H9 (cell line): ENCODE measurements at regions not wholly inside any gene's neighbourhood (a gene's known extent, or its start where the extent isn't known, plus 50 kb on each side); places are given as distances from the start of the nearest gene placed in this dataset.

ENCODE experiments used
- DNase-seq: peaks from one replicate; pipeline ENCODE4 v3.0.0-alpha.2; 2017
- H2AFZ ChIP-seq: one replicate; pipeline ENCODE4 v1.6.1; 2013; ENCODE audit warnings: mild to moderate bottlenecking, low read length, control low read depth, moderate library complexity
- H2AK5ac ChIP-seq: 2 replicates; pipeline ENCODE4 v1.6.1; 2013; ENCODE audit warnings: low read length, control low read depth, mixed read lengths; ENCODE audit not compliant: insufficient read length
- H2BK120ac ChIP-seq: one replicate; pipeline ENCODE4 v1.6.1; 2013; ENCODE audit warnings: low read depth, mild to moderate bottlenecking, low read length, control low read depth, inconsistent platforms; ENCODE audit not compliant: poor library complexity, severe bottlenecking
- H2BK12ac ChIP-seq: 2 replicates; pipeline ENCODE4 v1.6.1; 2013; ENCODE audit warnings: low read length, control low read depth, mixed read lengths, low read depth; ENCODE audit not compliant: insufficient read length
- H2BK15ac ChIP-seq: 2 replicates; pipeline ENCODE4 v1.6.1; 2013; ENCODE audit warnings: low read depth, low read length, control low read depth
- H2BK20ac ChIP-seq: one replicate; pipeline ENCODE4 v1.6.1; 2013; ENCODE audit warnings: low read depth, mild to moderate bottlenecking, low read length, control low read depth, inconsistent platforms; ENCODE audit not compliant: poor library complexity, severe bottlenecking
- H2BK5ac ChIP-seq: 2 replicates; pipeline ENCODE4 v1.6.1; 2013; ENCODE audit warnings: low read length, control low read depth, mixed read lengths; ENCODE audit not compliant: insufficient read length
- H3K14ac ChIP-seq: 2 replicates; pipeline ENCODE4 v1.6.1; 2013; ENCODE audit warnings: low read length, control low read depth; ENCODE audit not compliant: insufficient read depth
- H3K18ac ChIP-seq: 2 replicates; pipeline ENCODE4 v1.6.1; 2013; ENCODE audit warnings: low read depth, mild to moderate bottlenecking, mixed read lengths, low read length, control low read depth; ENCODE audit not compliant: insufficient read length
- H3K23ac ChIP-seq: 2 replicates; pipeline ENCODE4 v1.6.1; 2013; ENCODE audit warnings: low read length, control low read depth, mixed read lengths, low read depth; ENCODE audit not compliant: insufficient read length
- H3K23me2 ChIP-seq: 2 replicates; pipeline ENCODE4 v1.6.1; 2013; ENCODE audit warnings: low read depth, mild to moderate bottlenecking, mixed read lengths, low read length, control low read depth; ENCODE audit not compliant: insufficient read length, poor library complexity, severe bottlenecking
- H3K27ac ChIP-seq: 2 replicates; pipeline ENCODE4 v1.5.1; 2013; ENCODE audit warnings: low read length, control low read depth, mixed read lengths, low read depth; ENCODE audit not compliant: insufficient read length
- H3K27me3 ChIP-seq: 2 replicates; pipeline ENCODE4 v1.6.1; 2013; ENCODE audit warnings: low read length, control low read depth, inconsistent platforms; ENCODE audit not compliant: insufficient read depth
- H3K4ac ChIP-seq: 2 replicates; pipeline ENCODE4 v1.6.1; 2013; ENCODE audit warnings: low read depth, mild to moderate bottlenecking, control low read depth, inconsistent platforms, low read length, moderate library complexity
- H3K4me1 ChIP-seq: 2 replicates; pipeline ENCODE4 v1.6.1; 2013; ENCODE audit warnings: low read length, control low read depth, inconsistent platforms; ENCODE audit not compliant: insufficient read depth
- H3K4me2 ChIP-seq: 2 replicates; pipeline ENCODE4 v1.6.1; 2013; ENCODE audit warnings: low read length, control low read depth, mixed read lengths; ENCODE audit not compliant: insufficient read length, insufficient read depth
- H3K56ac ChIP-seq: 2 replicates; pipeline ENCODE4 v1.6.1; 2013; ENCODE audit warnings: low read depth, mild to moderate bottlenecking, mixed read lengths, low read length, control low read depth; ENCODE audit not compliant: insufficient read length
- H3K79me1 ChIP-seq: 2 replicates; pipeline ENCODE4 v1.6.1; 2013; ENCODE audit warnings: low read depth, mild to moderate bottlenecking, moderate library complexity, low read length, control low read depth, inconsistent platforms; ENCODE audit not compliant: insufficient read depth, poor library complexity, severe bottlenecking
- H3K79me2 ChIP-seq: 2 replicates; pipeline ENCODE4 v1.6.1; 2013; ENCODE audit warnings: low read length, control low read depth, inconsistent platforms; ENCODE audit not compliant: insufficient read depth
- H3K9ac ChIP-seq: 2 replicates; pipeline ENCODE4 v1.6.1; 2013; ENCODE audit warnings: low read length, control low read depth, mixed read lengths; ENCODE audit not compliant: insufficient read length; ENCODE audit errors: extremely low read depth
- H3K9me3 ChIP-seq: one replicate; pipeline ENCODE4 v1.6.1; 2013; ENCODE audit warnings: low read depth, low read length, inconsistent platforms; ENCODE audit not compliant: control insufficient read depth
- H3T11ph ChIP-seq: one replicate; pipeline ENCODE4 v1.6.1; 2013; ENCODE audit warnings: mild to moderate bottlenecking, low read length, control low read depth, inconsistent platforms
- H4K20me1 ChIP-seq: one replicate; pipeline ENCODE4 v1.6.1; 2013; ENCODE audit not compliant: control insufficient read depth, insufficient read length, insufficient read depth
- H4K5ac ChIP-seq: 2 replicates; pipeline ENCODE4 v1.6.1; 2013; ENCODE audit warnings: low read depth, mild to moderate bottlenecking, mixed read lengths, low read length, control low read depth; ENCODE audit not compliant: insufficient read length
- H4K8ac ChIP-seq: replicated peaks from 2 replicates; pipeline ENCODE4 v1.6.1; 2013; ENCODE audit warnings: low read length, control low read depth, mixed read lengths, low read depth; ENCODE audit not compliant: insufficient read length
- H4K91ac ChIP-seq: 2 replicates; pipeline ENCODE4 v1.6.1; 2013; ENCODE audit warnings: low read depth, mild to moderate bottlenecking, moderate library complexity, mixed read lengths, low read length, control low read depth; ENCODE audit not compliant: insufficient read length
- H3K27ac Mint-ChIP-seq, 3 experiments: 2 replicates in 2 of 3; 3 replicates in 1 of 3; pipeline ENCODE4 v1.8.0; 2020 to 2021; ENCODE audit warnings: mixed read lengths in 3 of 3, mild to moderate bottlenecking in 1 of 3, moderate library complexity in 1 of 3
- H3K27me3 Mint-ChIP-seq: 2 replicates; pipeline ENCODE4 v1.8.0; 2021; ENCODE audit warnings: low read depth, mild to moderate bottlenecking, moderate library complexity, mixed read lengths
- H3K36me3 Mint-ChIP-seq, 3 experiments: 2 replicates in 2 of 3; 3 replicates in 1 of 3; pipeline ENCODE4 v1.8.0; 2020 to 2021; ENCODE audit warnings: low read depth in 3 of 3, mixed read lengths in 3 of 3; ENCODE audit not compliant: insufficient read depth in 1 of 3
- H3K4me1 Mint-ChIP-seq, 2 experiments: 2 replicates each; pipeline ENCODE4 v1.8.0; 2020; ENCODE audit warnings: mixed read lengths in 2 of 2
- H3K4me3 Mint-ChIP-seq, 2 experiments: 2 replicates in 1 of 2; 3 replicates in 1 of 2; pipeline ENCODE4 v1.8.0; 2020 to 2021; ENCODE audit warnings: mild to moderate bottlenecking in 2 of 2, mixed read lengths in 2 of 2, moderate library complexity in 1 of 2
- H3K9me3 Mint-ChIP-seq, 2 experiments: 2 replicates in 1 of 2; 3 replicates in 1 of 2; pipeline ENCODE4 v1.8.0; 2020; ENCODE audit warnings: mild to moderate bottlenecking in 2 of 2, mixed read lengths in 2 of 2, moderate library complexity in 1 of 2
- CTCF ChIP-seq: fragments of 200-600 bp; sonication (generic); conservative IDR thresholded peaks from 3 replicates; pipeline ENCODE4 v1.8.0; 2021; ENCODE audit warnings: antibody characterized with exemption, mild to moderate bottlenecking
- WGBS: extraction: QIAGEN DNeasy Blood & Tissue Kit; methylation state at CpG from one replicate; pipeline ENCODE4 v1.1.7; 2013; ENCODE audit warnings: missing lambda C conversion rate, low lambda C conversion rate, mixed read lengths; ENCODE audit not compliant: insufficient read length; ENCODE audit errors: extremely low coverage; 5-methylcytosine and 5-hydroxymethylcytosine counted together

GRCh38 chr16:48435906-48436305 lies 50.7 kb upstream of the SIAH1 start:
- Histone ChIP-seq H2BK12ac (no peak overlapping the region), H3K4me1 (peaks cover 5% of the 10 kb centered on the region; the same call in 1 of the 2 replicates), H3K27ac (no peak overlapping the region), H3K23ac (no peak overlapping the region), H2AFZ (no peak overlapping the region), H3K79me1 (no peaks in the 10 kb centered on the region), H3K18ac (no peak overlapping the region), H2BK120ac (no peak overlapping the region), H3K14ac (no peak overlapping the region), H3T11ph (no peak overlapping the region), H3K79me2 (no peaks in the 10 kb centered on the region), H3K23me2 (no peaks in the 10 kb centered on the region), H3K9me3 (no peaks in the 10 kb centered on the region), H2BK20ac (no peak overlapping the region), H3K4ac (no peak overlapping the region), H3K9ac (no peak overlapping the region), H4K20me1 (no peaks in the 10 kb centered on the region), H2AK5ac (no peak overlapping the region), H3K27me3 (no peaks in the 10 kb centered on the region), H3K4me2 (no peak overlapping the region), H2BK15ac (no peak overlapping the region), H4K5ac (no peak overlapping the region), H2BK5ac (no peak overlapping the region), H4K91ac (no peak overlapping the region), H3K56ac (no peak overlapping the region), H4K8ac (no peak overlapping the region)
- no peaks in the 10 kb centered on the region for H3K9me3 Mint-ChIP-seq
- no peak overlapping the region for H3K27ac Mint-ChIP-seq
- TF ChIP-seq CTCF: no peak
- H3K36me3 Mint-ChIP-seq: no peaks in the 10 kb centered on the region
- H3K4me3 Mint-ChIP-seq: no peak overlapping the region
- no peak for DNase-seq
- H3K4me1 Mint-ChIP-seq: peaks cover 6 to 9% of the 10 kb centered on the region in 2 experiments
- peaks cover 2% of the 10 kb centered on the region; the same call in 1 of the 2 replicates for H3K27me3 Mint-ChIP-seq
- no CpG with 5 or more reads among the region's 6 CpGs for WGBS
